H1 (cell line): ENCODE measurements at regions not wholly inside any gene's neighbourhood (a gene's known extent, or its start where the extent isn't known, plus 50 kb on each side); places are given as distances from the start of the nearest gene placed in this dataset.

Experiments
- CTCF ChIA-PET: fragments of 300-600 bp; sonication (Branson Sonifier 250); formaldehyde crosslinking; loops from one replicate; lab custom pipeline; 2021; ENCODE audit not compliant: partially characterized antibody; lab: Charles Lee
- POLR2A ChIA-PET: fragments of 300-600 bp; sonication (Branson Sonifier 250); formaldehyde crosslinking; loops from one replicate; lab custom pipeline; 2021; ENCODE audit warnings: inconsistent platforms; ENCODE audit not compliant: partially characterized antibody; lab: Charles Lee
- DNase-seq, 2 experiments: peaks; one replicate each; pipeline versions ENCODE4 v3.0.0 to v3.0.0-alpha.2; 2010 to 2022; ENCODE audit warnings: low spot score in 2 of 2, low read depth in 1 of 2, mixed read lengths in 1 of 2
- FAIRE-seq: peaks from 2 replicates; lab custom pipeline; 2011; peaks lifted over from hg19 to GRCh38; lab: Jason Lieb, UNC
- H2AFZ ChIP-seq: 2 replicates; pipeline ENCODE4 v1.8.1; 2012; ENCODE audit warnings: low read length, inconsistent platforms
- H2AK5ac ChIP-seq: 2 replicates; pipeline ENCODE4 v1.6.1; 2013; ENCODE audit warnings: low read depth, low read length
- H2BK120ac ChIP-seq: replicated peaks from 2 replicates; pipeline ENCODE3; 2013; ENCODE audit warnings: low read depth, low read length, inconsistent platforms
- H2BK12ac ChIP-seq: 2 replicates; pipeline ENCODE4 v1.6.1; 2013; ENCODE audit warnings: low read depth, low read length
- H2BK15ac ChIP-seq: 2 replicates; pipeline ENCODE4 v1.6.1; 2013; ENCODE audit warnings: low read length
- H2BK20ac ChIP-seq: 2 replicates; pipeline ENCODE4 v1.6.1; 2013; ENCODE audit warnings: low read length
- H2BK5ac ChIP-seq: 2 replicates; pipeline ENCODE4 v1.6.1; 2013; ENCODE audit warnings: low read depth, low read length
- H3K14ac ChIP-seq: 2 replicates; pipeline ENCODE4 v1.6.1; 2013; ENCODE audit warnings: inconsistent platforms; ENCODE audit not compliant: insufficient read length
- H3K18ac ChIP-seq: 2 replicates; pipeline ENCODE4 v1.6.1; 2013; ENCODE audit warnings: low read length; ENCODE audit errors: extremely low read depth
- H3K23ac ChIP-seq: 2 replicates; pipeline ENCODE4 v1.6.1; 2013; ENCODE audit warnings: inconsistent platforms; ENCODE audit not compliant: insufficient read length
- H3K23me2 ChIP-seq: 2 replicates; pipeline ENCODE4 v1.6.1; 2013; ENCODE audit warnings: low read depth, low read length
- H3K27ac ChIP-seq: 2 replicates; pipeline ENCODE4 v1.6.1; 2011; ENCODE audit warnings: low read depth, low read length, inconsistent platforms
- H3K27me3 ChIP-seq, 4 experiments: replicated peaks in 1 of 4; 1 replicate in 1 of 4; 2 replicates in 3 of 4; pipeline versions ENCODE4 v1.6.1 to v1.8.1; 2011 to 2013; ENCODE audit warnings: low read length in 3 of 4, mild to moderate bottlenecking in 3 of 4, inconsistent platforms in 2 of 4, mixed read lengths in 2 of 4, moderate library complexity in 1 of 4; ENCODE audit not compliant: control insufficient read depth in 3 of 4, insufficient read depth in 3 of 4; ENCODE audit errors: extremely low read depth in 1 of 4
- H3K36me3 ChIP-seq, 4 experiments: 2 replicates each; pipeline versions ENCODE4 v1.6.1 to v1.8.1; 2011 to 2013; ENCODE audit warnings: mild to moderate bottlenecking in 4 of 4, low read length in 3 of 4, moderate library complexity in 2 of 4, control low read depth in 1 of 4, inconsistent platforms in 1 of 4; ENCODE audit not compliant: insufficient read depth in 4 of 4, control insufficient read depth in 2 of 4
- H3K4ac ChIP-seq: replicated peaks from 2 replicates; pipeline ENCODE3; 2013; ENCODE audit warnings: low read length, low read depth, mixed read lengths, inconsistent platforms; ENCODE audit not compliant: insufficient read length
- H3K4me1 ChIP-seq, 4 experiments: replicated peaks in 1 of 4; 1 replicate in 1 of 4; 2 replicates in 3 of 4; pipeline versions ENCODE4 v1.6.1 to v1.8.1; 2011 to 2013; ENCODE audit warnings: low read length in 3 of 4, inconsistent platforms in 2 of 4, mixed read lengths in 1 of 4; ENCODE audit not compliant: insufficient read depth in 4 of 4, control insufficient read depth in 3 of 4
- H3K4me2 ChIP-seq, 2 experiments: 2 replicates each; pipeline versions ENCODE4 v1.6.1 to v1.8.1; 2011 to 2013; ENCODE audit warnings: low read depth in 2 of 2, low read length in 2 of 2, control low read depth in 1 of 2, inconsistent platforms in 1 of 2, mild to moderate bottlenecking in 1 of 2; ENCODE audit not compliant: insufficient read depth in 1 of 2
- H3K4me3 ChIP-seq, 4 experiments: fragments of 200-600, 300-600 bp in 1 of 4; sonication (generic), shearing (Covaris generic), sonication (Bioruptor Twin) in 1 of 4; 2 replicates each; pipeline versions ENCODE4 v1.5.1 to v1.8.1; 2011 to 2016; ENCODE audit warnings: low read length in 4 of 4, low read depth in 3 of 4, control low read depth in 2 of 4, inconsistent platforms in 2 of 4, mild to moderate bottlenecking in 2 of 4, mixed read lengths in 1 of 4, moderate library complexity in 1 of 4; ENCODE audit not compliant: insufficient read depth in 2 of 4; ENCODE audit errors: extremely low read depth in 1 of 4
- H3K56ac ChIP-seq: replicated peaks from 2 replicates; pipeline ENCODE3; 2013; ENCODE audit warnings: low read depth, mild to moderate bottlenecking, mixed read lengths, low read length, inconsistent platforms; ENCODE audit not compliant: insufficient read length
- H3K79me1 ChIP-seq: 2 replicates; pipeline ENCODE4 v1.6.1; 2013; ENCODE audit warnings: low read depth, low read length, control low read depth
- H3K79me2 ChIP-seq, 2 experiments: 2 replicates each; pipeline versions ENCODE4 v1.6.1 to v1.8.1; 2012 to 2013; ENCODE audit warnings: low read length in 2 of 2, mild to moderate bottlenecking in 2 of 2, inconsistent platforms in 1 of 2; ENCODE audit not compliant: insufficient read depth in 2 of 2, control insufficient read depth in 1 of 2
- H3K9ac ChIP-seq, 4 experiments: replicated peaks in 1 of 4; 1 replicate in 1 of 4; 2 replicates in 3 of 4; pipeline versions ENCODE4 v1.6.1 to v1.8.1; 2011 to 2013; ENCODE audit warnings: low read depth in 3 of 4, low read length in 3 of 4, control low read depth in 2 of 4, mild to moderate bottlenecking in 2 of 4, moderate library complexity in 2 of 4, inconsistent platforms in 1 of 4; ENCODE audit errors: extremely low read depth in 1 of 4
- H3K9me3 ChIP-seq, 2 experiments: 2 replicates each; pipeline versions ENCODE4 v1.6.1 to v1.8.1; 2012 to 2013; ENCODE audit warnings: mild to moderate bottlenecking in 2 of 2, moderate library complexity in 2 of 2, control low read depth in 1 of 2, inconsistent platforms in 1 of 2, low read depth in 1 of 2, low read length in 1 of 2, mixed read lengths in 1 of 2; ENCODE audit not compliant: insufficient read depth in 2 of 2
- H4K20me1 ChIP-seq, 2 experiments: replicated peaks in 1 of 2; 2 replicates each; pipeline versions ENCODE3 to v1.8.1; 2011 to 2013; ENCODE audit warnings: inconsistent platforms in 2 of 2, low read length in 2 of 2, mild to moderate bottlenecking in 1 of 2; ENCODE audit not compliant: insufficient read depth in 2 of 2, control insufficient read depth in 1 of 2
- H4K5ac ChIP-seq: 2 replicates; pipeline ENCODE4 v1.6.1; 2013; ENCODE audit warnings: low read length, low read depth, mixed read lengths, inconsistent platforms; ENCODE audit not compliant: insufficient read length
- H4K8ac ChIP-seq: 2 replicates; pipeline ENCODE4 v1.8.0; 2013; ENCODE audit warnings: mild to moderate bottlenecking, moderate library complexity, low read length, inconsistent platforms; ENCODE audit not compliant: insufficient read depth; ENCODE audit errors: extremely low read depth
- H4K91ac ChIP-seq: replicated peaks from 2 replicates; pipeline ENCODE3; 2013; ENCODE audit warnings: low read length, mixed read lengths, inconsistent platforms; ENCODE audit not compliant: insufficient read length
- FOSL1 ChIP-seq: IDR thresholded peaks from 2 replicates; pipeline ENCODE4 v1.6.1; 2011; ENCODE audit warnings: mild to moderate bottlenecking, low read depth, low read length, moderate library complexity; ENCODE audit not compliant: insufficient read depth
- WGBS, 2 experiments: shearing (Covaris generic) in 1 of 2; methylation state at CpG; one replicate each; pipeline versions ENCODE4 v1.1.6 to v1.1.7; 2013 to 2015; ENCODE audit warnings: low lambda C conversion rate in 2 of 2, mixed read lengths in 2 of 2, inconsistent platforms in 1 of 2, low coverage in 1 of 2, missing lambda C conversion rate in 1 of 2; ENCODE audit not compliant: insufficient replicate concordance in 2 of 2, insufficient coverage in 1 of 2, insufficient read length in 1 of 2; ENCODE audit errors: extremely low coverage in 1 of 2, missing lambda C conversion rate in 1 of 2; 5-methylcytosine and 5-hydroxymethylcytosine counted together
- TF ChIP-seq, protein P1 (sequence below): IDR thresholded peaks from 2 replicates; pipeline ENCODE4 v1.6.1; 2012; ENCODE audit warnings: inconsistent platforms

DNA sequence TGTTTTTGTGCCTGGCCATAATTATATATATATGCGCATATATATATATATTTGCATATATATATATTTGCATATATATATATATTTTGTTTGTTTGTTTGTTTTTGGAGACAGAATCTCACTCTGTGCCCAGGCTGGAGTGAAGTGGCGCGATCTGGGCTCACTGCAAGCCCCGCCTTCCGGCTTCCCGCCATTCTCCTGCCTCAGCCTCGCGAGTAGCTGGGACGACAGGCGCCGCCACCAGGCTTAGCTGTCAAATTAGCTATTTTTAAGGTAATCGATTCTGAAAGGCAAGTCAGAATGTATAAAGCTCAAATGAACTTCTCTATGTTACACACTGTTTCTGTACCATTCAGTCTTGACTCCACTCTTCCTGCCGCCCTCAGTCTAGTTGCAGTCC lies 273.3 kb downstream of the TRIML1 start:
- Histone ChIP-seq H3K23ac (no peak overlapping the region), H3K18ac (no peak overlapping the region), H2BK20ac (no peak overlapping the region), H3K9me3 (no peaks in the 10 kb centered on the region; a peak in 1 of 4 replicates), H3K23me2 (no peaks in the 10 kb centered on the region), H3K4me1 (no peaks in the 10 kb centered on the region), H3K79me1 (no peaks in the 10 kb centered on the region), H3K36me3 (no peaks in the 10 kb centered on the region), H3K27me3 (no peaks in the 10 kb centered on the region), H3K79me2 (no peaks in the 10 kb centered on the region), H3K4me2 (no peak overlapping the region), H2AFZ (no peak overlapping the region), H4K5ac (no peak overlapping the region), H3K4ac (no peak overlapping the region)
- POLR2A ChIA-PET = no interaction called here
- DNase-seq (no peak), FAIRE-seq (no peak)
- 91% methylated on average over 13 of the region's 13 CpGs; no CpG with 5 or more reads in 1 of the 2 experiments for WGBS, 2 experiments
- CTCF ChIA-PET = interaction anchor here (2.0 kb wide), 1 partner anchor 10 kb away, joined by 5 read pairs; no protein-coding TSS in a partner anchor
- TF ChIP-seq FOSL1 = no peak
- TF ChIP-seq, protein P1, sequence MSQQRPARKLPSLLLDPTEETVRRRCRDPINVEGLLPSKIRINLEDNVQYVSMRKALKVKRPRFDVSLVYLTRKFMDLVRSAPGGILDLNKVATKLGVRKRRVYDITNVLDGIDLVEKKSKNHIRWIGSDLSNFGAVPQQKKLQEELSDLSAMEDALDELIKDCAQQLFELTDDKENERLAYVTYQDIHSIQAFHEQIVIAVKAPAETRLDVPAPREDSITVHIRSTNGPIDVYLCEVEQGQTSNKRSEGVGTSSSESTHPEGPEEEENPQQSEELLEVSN = 0 out of 2 replicates have a peak, but pooled peaks have one; percentile 56
- TF ChIP-seq, all 59 proteins: peak for 1
- Histone ChIP-seq H2BK5ac (no peak overlapping the region), H4K8ac (no peak overlapping the region), H2BK12ac (no peak overlapping the region), H2AK5ac (no peak overlapping the region), H3K9ac (no peak overlapping the region), H3K56ac (no peak overlapping the region), H2BK15ac (no peak overlapping the region), H3K14ac (no peak overlapping the region), H2BK120ac (no peak overlapping the region), H3K4me3 (no peak overlapping the region), H3K27ac (no peak overlapping the region), H4K20me1 (no peaks in the 10 kb centered on the region), H4K91ac (no peak overlapping the region)
